ENCODE measurements at regions not wholly inside any gene's neighbourhood (a gene's known extent, or its start where the extent isn't known, plus 50 kb on each side); places are given as distances from the start of the nearest gene placed in this dataset.

DNA sequence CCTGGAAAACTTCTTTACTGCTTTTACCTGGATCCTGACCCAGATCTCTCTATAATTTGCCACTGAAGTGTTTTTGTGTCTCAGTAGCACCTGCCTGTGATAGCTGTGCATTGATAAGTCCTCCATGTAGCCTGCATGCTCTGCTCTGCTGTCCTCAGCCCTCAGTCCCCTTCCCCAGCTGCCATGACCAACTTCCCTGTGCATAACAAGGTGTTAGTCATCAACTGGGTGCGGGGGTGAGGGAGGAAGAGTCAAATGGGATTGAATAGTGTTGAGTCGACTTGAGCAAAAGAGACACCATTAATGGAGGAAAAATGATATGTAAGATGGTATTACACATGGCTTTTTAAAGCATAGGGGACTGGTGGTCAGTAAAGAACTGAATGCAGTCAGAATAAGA lies 92.2 kb upstream of the PLET1 start:
- Histone ChIP-seq H4K5ac (ENCODE audit: low read depth, low read length) (no peak overlapping the region), H4K91ac (ENCODE audit: insufficient read depth, low read depth, low read length) (no peak overlapping the region), H2BK120ac (ENCODE audit: low read depth, low read length) (no peak overlapping the region), H3K9me3 (ENCODE audit: control insufficient read depth, insufficient read depth, low read length) (no peaks in the 10 kb centered on the region), H2AK5ac (ENCODE audit: low read depth, low read length) (no peak overlapping the region), H3K18ac (ENCODE audit: low read depth, low read length) (no peak overlapping the region), H3K4me3 (ENCODE audit: insufficient read depth, low read depth, low read length) (no peak overlapping the region), H3K79me1 (ENCODE audit: low read depth in 1 of 2, low read length in 2 of 2) (no peaks in the 10 kb centered on the region), H3K4me1 (ENCODE audit: control insufficient read depth, insufficient read depth, low read length) (0 out of 2 replicates have a peak, but pooled peaks cover 1% of the 10 kb centered on the region), H3K4ac (ENCODE audit: low read depth, low read length) (no peak overlapping the region), H3K23ac (ENCODE audit: low read depth, low read length) (no peak overlapping the region), H3K27ac (ENCODE audit: insufficient read depth, low read length) (no peak overlapping the region), H3K9ac (ENCODE audit: low read depth, low read length) (no peak overlapping the region), H3K56ac (ENCODE audit: extremely low read depth, insufficient read depth, low read length) (no peak overlapping the region), H2BK15ac (ENCODE audit: low read depth, low read length) (no peak overlapping the region), H2BK20ac (ENCODE audit: low read depth, low read length) (no peak overlapping the region), H3K9me1 (ENCODE audit: insufficient read depth, low read length) (no peaks in the 10 kb centered on the region), H3K4me2 (ENCODE audit: low read depth, low read length) (no peak overlapping the region), H3K27me3 (ENCODE audit: control insufficient read depth, insufficient read depth, low read length) (no peaks in the 10 kb centered on the region; the same call in 1 of the 2 replicates), H2BK5ac (ENCODE audit: low read depth, low read length, poor library complexity, severe bottlenecking) (no peak overlapping the region), H4K8ac (ENCODE audit: low read depth in 2 of 2, low read length in 2 of 2) (no peak overlapping the region), H4K20me1 (ENCODE audit: insufficient read depth, low read length) (no peaks in the 10 kb centered on the region), H2AFZ (replicated peaks; ENCODE audit: low read length, poor library complexity) (peak overlapping the region; percentile 80), H2AK9ac (replicated peaks; ENCODE audit: low read depth, low read length, poor library complexity) (no peak overlapping the region), H3K14ac (replicated peaks; ENCODE audit: low read depth, low read length) (no peak overlapping the region), H3K36me3 (ENCODE audit: control insufficient read depth, insufficient read depth, low read length) (no peaks in the 10 kb centered on the region)
- DNase-seq, result peak; percentile 44
- TF ChIP-seq FOS (IDR thresholded peaks at IDR 0.05; ENCODE audit: low read depth, low read length) (no peak), CEBPB (IDR thresholded peaks at IDR 0.05; ENCODE audit: low read depth, low read length) (no peak), RFX5 (IDR thresholded peaks at IDR 0.05; ENCODE audit: low read depth, low read length) (no peak), POLR2A (IDR thresholded peaks at IDR 0.05; ENCODE audit: low read depth, low read length) (no peak), MXI1 (IDR thresholded peaks at IDR 0.05; ENCODE audit: borderline replicate concordance, low read depth, low read length) (no peak), SMC3 (IDR thresholded peaks at IDR 0.05; ENCODE audit: low read depth, low read length) (no peak), RCOR1 (IDR thresholded peaks at IDR 0.05; ENCODE audit: insufficient replicate concordance, low read length) (no peak), CHD1 (IDR thresholded peaks at IDR 0.05; ENCODE audit: low read depth, low read length) (no peak), NFE2L2 (IDR thresholded peaks at IDR 0.05; ENCODE audit: low read depth, low read length) (no peak)
- TF ChIP-seq, protein P1, sequence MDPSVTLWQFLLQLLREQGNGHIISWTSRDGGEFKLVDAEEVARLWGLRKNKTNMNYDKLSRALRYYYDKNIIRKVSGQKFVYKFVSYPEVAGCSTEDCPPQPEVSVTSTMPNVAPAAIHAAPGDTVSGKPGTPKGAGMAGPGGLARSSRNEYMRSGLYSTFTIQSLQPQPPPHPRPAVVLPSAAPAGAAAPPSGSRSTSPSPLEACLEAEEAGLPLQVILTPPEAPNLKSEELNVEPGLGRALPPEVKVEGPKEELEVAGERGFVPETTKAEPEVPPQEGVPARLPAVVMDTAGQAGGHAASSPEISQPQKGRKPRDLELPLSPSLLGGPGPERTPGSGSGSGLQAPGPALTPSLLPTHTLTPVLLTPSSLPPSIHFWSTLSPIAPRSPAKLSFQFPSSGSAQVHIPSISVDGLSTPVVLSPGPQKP (IDR thresholded peaks at IDR 0.05; ENCODE audit: borderline replicate concordance, low read depth, low read length), result no peak
- TF ChIP-seq, protein P2, sequence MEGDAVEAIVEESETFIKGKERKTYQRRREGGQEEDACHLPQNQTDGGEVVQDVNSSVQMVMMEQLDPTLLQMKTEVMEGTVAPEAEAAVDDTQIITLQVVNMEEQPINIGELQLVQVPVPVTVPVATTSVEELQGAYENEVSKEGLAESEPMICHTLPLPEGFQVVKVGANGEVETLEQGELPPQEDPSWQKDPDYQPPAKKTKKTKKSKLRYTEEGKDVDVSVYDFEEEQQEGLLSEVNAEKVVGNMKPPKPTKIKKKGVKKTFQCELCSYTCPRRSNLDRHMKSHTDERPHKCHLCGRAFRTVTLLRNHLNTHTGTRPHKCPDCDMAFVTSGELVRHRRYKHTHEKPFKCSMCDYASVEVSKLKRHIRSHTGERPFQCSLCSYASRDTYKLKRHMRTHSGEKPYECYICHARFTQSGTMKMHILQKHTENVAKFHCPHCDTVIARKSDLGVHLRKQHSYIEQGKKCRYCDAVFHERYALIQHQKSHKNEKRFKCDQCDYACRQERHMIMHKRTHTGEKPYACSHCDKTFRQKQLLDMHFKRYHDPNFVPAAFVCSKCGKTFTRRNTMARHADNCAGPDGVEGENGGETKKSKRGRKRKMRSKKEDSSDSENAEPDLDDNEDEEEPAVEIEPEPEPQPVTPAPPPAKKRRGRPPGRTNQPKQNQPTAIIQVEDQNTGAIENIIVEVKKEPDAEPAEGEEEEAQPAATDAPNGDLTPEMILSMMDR (conservative IDR thresholded peaks at IDR 0.05; ENCODE audit: low read depth, low read length), result no peak
- intact Hi-C loops (cut with micrococcal nuclease), result no loop called here
- dilution Hi-C loops (cut with HindIII; ENCODE audit: low sequenced_read_pairs, unreplicated experiment), result no loop called here
- ChIA-PET POLR2A (ENCODE audit: unreplicated experiment) (no interaction called here), CTCF (no interaction called here)
- ATAC-seq (ENCODE audit: low read depth), result no peak
- in situ Hi-C loops (cut with MboI; ENCODE audit: low sequenced_read_pairs), result no loop called here
- BruUV-seq (replicated peaks), result no TSS peak
- WGBS, 2 experiments (ENCODE audit: extremely low coverage in 2 of 2, insufficient read length in 1 of 2), result 60% methylated on average over 1 of the region's 2 CpGs; no CpG with 5 or more reads in 1 of the 2 experiments
